Upper lobe of right lung (tissue), 1 donor: ENCODE measurements at regions not wholly inside any gene's neighbourhood (a gene's known extent, or its start where the extent isn't known, plus 50 kb on each side); places are given as distances from the start of the nearest gene placed in this dataset.

Experiments used
- ATAC-seq: fragments of 200-7000 bp; cut with Tn5 transposase; one replicate; pipeline ENCODE4 v1.9.1; 2020; ENCODE audit warnings: mild to moderate bottlenecking, moderate library complexity
- DNase-seq: peaks from one replicate; pipeline ENCODE4 v3.0.0-alpha.2; 2020
- H3K27ac ChIP-seq: fragments of 200-600 bp; one replicate; pipeline ENCODE4 v1.8.0; 2022
- H3K27me3 ChIP-seq: fragments of 200-600 bp; one replicate; pipeline ENCODE4 v1.8.0; 2022; ENCODE audit warnings: mild to moderate bottlenecking
- H3K36me3 ChIP-seq: fragments of 200-600 bp; one replicate; pipeline ENCODE4 v1.8.0; 2022
- H3K4me1 ChIP-seq: fragments of 200-600 bp; one replicate; pipeline ENCODE4 v1.8.0; 2022
- H3K4me3 ChIP-seq: fragments of 200-600 bp; one replicate; pipeline ENCODE4 v1.8.0; 2022; ENCODE audit warnings: mild to moderate bottlenecking
- H3K9me3 ChIP-seq: fragments of 200-600 bp; one replicate; pipeline ENCODE4 v1.8.0; 2022
- CTCF ChIP-seq: fragments of 200-600 bp; IDR thresholded peaks from one replicate; pipeline ENCODE4 v1.8.0; 2022; ENCODE audit warnings: antibody characterized with exemption
- intact Hi-C: fragments of 100-400 bp; cut with DNase I; formaldehyde crosslinking; loops from one replicate; pipeline ENCODE4 v1.11.0; 2022
- donor health status: DM: no; HTN: yes; CAD: no; lungs with severe emphysema.

DNA sequence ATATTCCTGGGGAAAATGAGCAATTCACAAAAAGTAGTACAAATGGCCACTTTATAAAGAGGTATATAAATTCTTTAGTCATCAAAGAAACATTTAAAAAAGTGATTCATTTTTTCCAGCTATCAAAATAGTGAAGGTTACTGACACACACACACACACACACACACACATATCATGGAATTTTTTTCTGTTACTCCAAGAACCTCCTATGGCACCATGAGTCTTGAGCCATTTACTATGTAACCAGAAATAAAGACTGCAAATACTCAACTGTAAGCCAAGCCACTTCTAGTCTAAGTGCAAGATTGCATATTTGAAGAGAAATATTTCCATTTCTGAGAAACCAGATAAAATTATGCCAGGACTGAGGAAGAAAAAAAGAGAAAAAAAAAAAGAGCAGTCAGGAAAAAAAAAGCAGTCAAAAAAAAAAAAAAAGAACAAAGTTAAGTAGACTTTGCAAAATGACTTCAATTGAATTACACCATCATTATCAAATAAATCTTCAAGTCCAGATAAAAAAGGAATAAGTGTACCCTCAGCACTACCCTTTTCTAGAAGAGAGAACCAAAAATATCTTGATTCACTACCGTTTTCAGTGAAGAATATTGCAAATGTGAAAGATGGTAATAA is 275.7 kb downstream of the DAD1 start:
- Histone ChIP-seq H3K4me3 (no peak overlapping the region), H3K9me3 (no peaks in the 10 kb centered on the region), H3K27me3 (no peaks in the 10 kb centered on the region), H3K4me1 (no peaks in the 10 kb centered on the region), H3K27ac (no peak overlapping the region), H3K36me3 (no peaks in the 10 kb centered on the region)
- no peak for DNase-seq
- TF ChIP-seq CTCF, result no peak
- peak; percentile 68 for ATAC-seq
- intact Hi-C loops, result no loop called here

DNA sequence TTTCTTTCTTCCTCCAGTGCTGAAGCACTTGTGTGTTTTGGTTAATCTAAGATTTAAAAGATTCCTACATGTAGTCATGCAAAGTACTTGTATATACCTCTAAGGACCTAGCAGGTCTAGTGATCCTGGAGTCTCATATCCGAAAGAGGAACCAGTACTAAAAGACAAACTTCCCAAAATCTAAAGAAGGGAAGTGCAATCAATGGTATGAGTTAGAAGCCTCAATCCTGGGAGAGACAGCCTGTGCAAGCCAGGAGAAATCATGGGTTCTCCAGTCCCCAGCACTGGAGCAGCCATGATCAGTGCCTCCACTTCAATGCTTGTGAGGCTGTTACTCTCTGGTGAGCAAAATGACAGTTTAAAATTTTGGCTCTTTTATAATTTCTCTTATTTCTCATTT is 277.4 kb downstream of the DAD1 start:
- Histone ChIP-seq H3K27me3 (no peaks in the 10 kb centered on the region), H3K27ac (no peak overlapping the region), H3K36me3 (no peaks in the 10 kb centered on the region), H3K4me1 (no peaks in the 10 kb centered on the region), H3K4me3 (no peak overlapping the region), H3K9me3 (no peaks in the 10 kb centered on the region)
- no peak for DNase-seq
- TF ChIP-seq CTCF, result no peak
- ATAC-seq, result peak; percentile 51
- intact Hi-C loops, result no loop called here

GRCh38 chr14:22305607-22306006 is 283.4 kb downstream of the DAD1 start:
- DNase-seq (no peak), ATAC-seq (no peak)
- no peak overlapping the region for H3K27ac ChIP-seq
- no peak overlapping the region for H3K4me3 ChIP-seq
- H3K9me3 ChIP-seq, result no peaks in the 10 kb centered on the region
- no peak for TF ChIP-seq CTCF
- no peaks in the 10 kb centered on the region for H3K4me1 ChIP-seq
- no peaks in the 10 kb centered on the region for H3K36me3 ChIP-seq
- intact Hi-C loops, result no loop called here
- H3K27me3 ChIP-seq, result peaks cover 5% of the 10 kb centered on the region

DNA sequence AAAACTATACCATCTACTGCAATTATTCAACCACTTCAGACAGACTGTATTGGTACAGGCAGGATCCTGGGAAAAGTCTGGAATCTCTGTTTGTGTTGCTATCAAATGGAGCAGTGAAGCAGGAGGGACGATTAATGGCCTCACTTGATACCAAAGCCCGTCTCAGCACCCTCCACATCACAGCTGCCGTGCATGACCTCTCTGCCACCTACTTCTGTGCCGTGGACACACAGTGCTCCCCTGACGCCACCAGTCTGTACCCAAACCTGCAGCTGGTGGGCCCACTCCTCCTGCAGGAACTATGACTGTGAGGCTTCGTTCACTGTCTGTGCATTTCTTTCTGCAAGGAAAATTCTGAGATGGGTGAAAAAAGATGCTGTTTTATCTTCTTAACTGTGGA is 284.7 kb downstream of the DAD1 start:
- no peak for TF ChIP-seq CTCF
- peaks cover 5% of the 10 kb centered on the region for H3K27me3 ChIP-seq
- intact Hi-C loops, result no loop called here
- no peak overlapping the region for H3K4me3 ChIP-seq
- H3K27ac ChIP-seq, result no peak overlapping the region
- H3K4me1 ChIP-seq, result no peaks in the 10 kb centered on the region
- H3K9me3 ChIP-seq, result no peaks in the 10 kb centered on the region
- ATAC-seq, result peak; percentile 36
- DNase-seq, result no peak
- H3K36me3 ChIP-seq, result no peaks in the 10 kb centered on the region

DNA sequence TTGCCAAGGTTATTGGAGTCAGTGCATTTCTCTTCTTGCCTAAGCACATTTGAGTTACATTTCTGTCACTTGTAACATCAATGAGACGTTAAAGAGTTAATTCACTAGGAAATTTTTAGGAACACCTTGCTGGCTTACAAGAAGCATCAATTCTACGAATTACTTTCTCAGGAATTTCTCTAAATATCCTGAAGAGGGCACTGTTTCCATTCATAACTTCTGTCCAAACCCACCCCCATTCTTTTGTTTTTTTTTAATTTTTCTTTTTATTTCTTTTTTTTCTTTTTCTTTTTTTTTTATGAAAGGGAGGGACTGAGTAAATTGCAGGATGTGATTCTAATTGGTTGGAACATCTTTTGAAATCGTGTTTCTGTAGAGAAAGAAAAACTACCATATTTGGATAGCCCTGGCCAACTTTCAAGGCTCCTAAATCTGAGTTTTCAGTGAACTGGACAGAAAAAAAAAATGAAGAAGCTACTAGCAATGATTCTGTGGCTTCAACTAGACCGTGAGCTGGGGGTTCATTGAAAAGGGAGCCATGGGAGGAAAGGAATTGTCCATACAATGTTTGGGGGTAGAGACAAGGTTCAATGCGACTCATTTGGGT is 285.3 kb downstream of the DAD1 start:
- no peaks in the 10 kb centered on the region for H3K36me3 ChIP-seq
- ATAC-seq (no peak), DNase-seq (no peak)
- no peaks in the 10 kb centered on the region for H3K9me3 ChIP-seq
- no peaks in the 10 kb centered on the region for H3K4me1 ChIP-seq
- H3K27me3 ChIP-seq, result peaks cover 5% of the 10 kb centered on the region
- TF ChIP-seq CTCF, result peak; percentile 61
- no peak overlapping the region for H3K27ac ChIP-seq
- intact Hi-C loops, result no loop called here
- no peak overlapping the region for H3K4me3 ChIP-seq
